ENCODE measurements at regions not wholly inside any gene's neighbourhood (a gene's known extent, or its start where the extent isn't known, plus 50 kb on each side); places are given as distances from the start of the nearest gene placed in this dataset.

DNA sequence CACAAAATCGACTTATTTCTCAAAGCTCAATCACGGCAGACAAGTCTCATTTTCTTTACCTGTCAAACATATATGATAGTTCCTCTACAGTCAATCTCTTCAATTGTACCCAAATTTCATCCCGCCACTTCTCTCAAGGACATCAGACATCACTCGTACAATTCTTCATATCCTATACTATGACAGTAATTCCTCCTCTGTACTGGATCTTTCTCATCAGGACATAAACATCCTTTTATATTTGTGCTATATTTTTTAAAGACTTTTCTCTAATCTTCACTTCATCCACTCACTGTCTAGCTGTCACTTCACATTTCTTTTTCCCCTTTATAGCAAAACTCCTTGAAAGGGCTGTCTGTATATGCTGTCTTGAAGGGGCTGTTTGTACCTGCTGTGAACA, 419.1 kb upstream of the NR5A2 start:
- TF ChIP-seq, protein P1, sequence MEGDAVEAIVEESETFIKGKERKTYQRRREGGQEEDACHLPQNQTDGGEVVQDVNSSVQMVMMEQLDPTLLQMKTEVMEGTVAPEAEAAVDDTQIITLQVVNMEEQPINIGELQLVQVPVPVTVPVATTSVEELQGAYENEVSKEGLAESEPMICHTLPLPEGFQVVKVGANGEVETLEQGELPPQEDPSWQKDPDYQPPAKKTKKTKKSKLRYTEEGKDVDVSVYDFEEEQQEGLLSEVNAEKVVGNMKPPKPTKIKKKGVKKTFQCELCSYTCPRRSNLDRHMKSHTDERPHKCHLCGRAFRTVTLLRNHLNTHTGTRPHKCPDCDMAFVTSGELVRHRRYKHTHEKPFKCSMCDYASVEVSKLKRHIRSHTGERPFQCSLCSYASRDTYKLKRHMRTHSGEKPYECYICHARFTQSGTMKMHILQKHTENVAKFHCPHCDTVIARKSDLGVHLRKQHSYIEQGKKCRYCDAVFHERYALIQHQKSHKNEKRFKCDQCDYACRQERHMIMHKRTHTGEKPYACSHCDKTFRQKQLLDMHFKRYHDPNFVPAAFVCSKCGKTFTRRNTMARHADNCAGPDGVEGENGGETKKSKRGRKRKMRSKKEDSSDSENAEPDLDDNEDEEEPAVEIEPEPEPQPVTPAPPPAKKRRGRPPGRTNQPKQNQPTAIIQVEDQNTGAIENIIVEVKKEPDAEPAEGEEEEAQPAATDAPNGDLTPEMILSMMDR (IDR thresholded peaks at IDR 0.05) = no peak
- TF ChIP-seq POLR2A (IDR thresholded peaks at IDR 0.05) = no peak

Data from thyroid gland (tissue), 4 donors.